GM19240 (cell line): ENCODE measurements at regions not wholly inside any gene's neighbourhood (a gene's known extent, or its start where the extent isn't known, plus 50 kb on each side); places are given as distances from the start of the nearest gene placed in this dataset.

Experiments
- DNase-seq: peaks from one replicate; pipeline ENCODE4 v3.0.0; 2011; ENCODE audit warnings: low spot score; ENCODE audit not compliant: insufficient read length

DNA sequence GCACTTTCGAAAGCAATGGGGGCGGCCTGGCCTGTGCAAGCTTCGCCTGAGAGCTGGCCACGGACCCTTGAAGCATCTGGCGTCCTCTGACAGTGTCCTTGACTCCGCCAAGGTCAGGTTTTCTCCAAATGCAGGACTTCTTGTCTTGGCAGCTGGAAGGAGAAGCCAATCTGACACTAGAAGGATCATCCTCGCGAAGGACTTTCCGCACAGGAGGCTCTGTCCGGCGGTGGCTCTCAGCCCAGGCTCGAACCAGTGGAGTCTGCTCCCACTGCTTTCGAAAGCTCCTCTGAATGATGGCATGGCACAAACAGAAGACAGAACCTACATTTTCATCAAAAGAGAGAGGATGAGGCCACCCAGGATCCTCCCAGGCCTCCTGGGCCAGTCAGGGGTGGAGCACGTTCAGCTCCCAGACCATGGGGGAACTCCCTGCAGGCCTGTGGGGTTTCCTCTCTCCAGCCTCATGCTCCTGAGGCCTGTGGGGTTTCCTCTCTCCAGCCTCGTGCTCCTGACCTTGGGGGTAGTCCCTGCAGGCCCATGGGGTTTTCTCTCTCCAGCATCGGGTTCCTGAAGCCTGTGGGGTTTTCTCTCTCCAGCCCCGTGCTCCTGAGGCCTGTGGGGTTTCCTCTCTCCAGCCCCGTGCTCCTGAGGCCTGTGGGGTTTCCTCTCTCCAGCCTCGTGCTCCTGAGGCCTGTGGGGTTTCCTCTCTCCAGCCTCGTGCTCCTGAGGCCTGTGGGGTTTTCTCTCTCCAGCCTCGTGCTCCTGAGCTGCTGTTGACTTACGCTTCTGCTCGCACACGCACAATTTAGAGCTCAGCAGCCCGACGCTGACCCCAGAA, 396.5 kb upstream of the SALL3 start:
- no peak for DNase-seq

DNA sequence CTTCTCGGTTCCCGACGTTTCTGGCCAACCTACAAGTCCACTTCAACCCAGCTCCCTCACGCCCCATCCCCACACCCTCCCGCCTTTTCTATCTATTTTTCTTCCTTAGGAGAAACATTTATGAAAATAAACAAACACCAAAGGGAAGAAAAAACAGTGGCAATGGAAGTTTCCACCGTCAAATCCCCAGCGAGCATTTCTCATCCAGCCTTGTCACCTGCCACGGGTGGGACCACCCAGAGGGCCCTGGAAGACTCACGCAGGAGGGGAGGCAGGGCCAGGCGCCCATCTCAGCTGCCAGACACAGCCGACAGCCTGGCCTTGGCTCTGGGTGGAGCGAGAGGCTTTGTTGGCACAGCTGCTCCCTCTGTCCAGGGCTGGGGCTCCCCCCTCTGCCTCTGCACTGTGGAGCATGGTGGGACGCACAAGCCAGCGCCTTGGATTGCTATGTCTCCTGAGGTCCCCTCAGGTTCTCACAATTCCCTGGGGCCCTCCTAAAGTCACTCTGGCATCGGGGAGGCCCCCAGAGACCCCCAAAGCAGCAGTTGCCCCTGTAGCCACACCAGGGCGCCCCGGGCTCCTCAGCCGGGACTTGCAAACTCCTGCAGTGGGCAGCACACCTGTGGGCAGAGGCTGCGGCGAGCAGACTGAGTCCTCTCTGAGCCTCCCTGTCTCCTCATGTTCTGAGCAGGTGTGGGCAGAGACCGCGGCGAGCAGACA, 395.7 kb upstream of the SALL3 start:
- DNase-seq, result no peak

DNA sequence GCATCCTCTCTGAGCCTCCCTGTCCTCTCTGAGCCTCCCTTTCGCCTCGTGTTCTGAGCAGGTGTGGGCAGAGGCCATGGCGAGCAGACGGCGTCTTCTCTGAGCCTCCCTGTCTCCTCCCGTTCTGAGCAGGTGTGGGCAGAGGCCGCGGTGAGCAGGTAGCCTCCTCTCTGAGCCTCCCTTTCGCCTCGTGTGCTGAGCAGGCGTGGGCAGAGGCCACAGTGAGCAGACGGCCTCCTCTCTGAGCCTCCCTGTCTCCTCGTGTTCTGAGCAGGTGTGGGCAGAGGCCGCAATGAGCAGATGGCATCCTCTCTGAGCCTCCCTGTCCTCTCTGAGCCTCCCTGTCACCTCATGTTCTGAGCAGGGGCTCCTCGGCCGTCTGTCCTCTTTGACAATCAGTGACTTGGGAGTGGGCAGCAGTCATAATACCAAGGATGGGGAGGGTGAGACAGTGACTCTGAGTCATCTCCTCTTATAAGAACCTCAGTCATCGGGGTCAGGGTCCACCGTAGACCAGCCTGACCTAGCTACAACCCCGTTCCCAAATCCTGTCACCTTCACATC, 395.1 kb upstream of the SALL3 start:
- no peak for DNase-seq

DNA sequence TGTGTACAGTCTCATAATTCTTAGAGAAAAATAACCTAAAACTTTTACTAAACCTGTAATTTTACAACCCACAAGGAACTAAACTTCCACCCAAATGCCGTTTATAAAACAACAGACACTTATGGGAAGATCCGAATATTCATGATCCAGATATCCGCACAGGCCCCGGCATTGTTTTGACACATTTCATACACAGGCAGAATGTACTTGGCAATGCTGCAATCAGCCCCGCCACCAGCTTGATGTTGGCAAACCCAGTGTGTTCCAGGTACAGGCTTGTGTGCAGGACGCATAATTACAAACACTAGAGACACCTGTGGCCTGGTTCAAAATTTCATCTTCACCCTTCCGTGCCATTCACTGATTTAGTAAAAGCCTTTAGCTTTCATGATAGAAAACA, 393.0 kb upstream of the SALL3 start:
- no peak for DNase-seq

DNA sequence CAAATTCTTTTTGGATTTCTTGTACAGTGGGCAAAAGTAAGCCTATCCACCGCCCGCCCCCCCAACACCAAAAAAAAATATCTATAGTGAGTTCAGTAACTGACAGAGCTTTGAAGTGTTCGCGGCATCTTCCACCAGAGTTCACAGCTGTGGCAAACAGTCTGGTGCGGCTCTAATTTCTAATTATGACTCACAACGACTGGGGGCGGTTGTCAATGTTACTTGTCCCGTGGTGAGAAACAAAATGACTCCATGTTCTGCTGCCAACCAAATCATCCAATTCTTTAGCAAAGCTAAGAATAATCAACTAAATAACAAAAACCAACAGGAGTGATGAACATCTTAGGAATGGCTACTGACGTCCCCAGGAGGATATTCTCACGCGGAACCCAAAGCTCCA, 392.5 kb upstream of the SALL3 start:
- DNase-seq, result no peak

DNA sequence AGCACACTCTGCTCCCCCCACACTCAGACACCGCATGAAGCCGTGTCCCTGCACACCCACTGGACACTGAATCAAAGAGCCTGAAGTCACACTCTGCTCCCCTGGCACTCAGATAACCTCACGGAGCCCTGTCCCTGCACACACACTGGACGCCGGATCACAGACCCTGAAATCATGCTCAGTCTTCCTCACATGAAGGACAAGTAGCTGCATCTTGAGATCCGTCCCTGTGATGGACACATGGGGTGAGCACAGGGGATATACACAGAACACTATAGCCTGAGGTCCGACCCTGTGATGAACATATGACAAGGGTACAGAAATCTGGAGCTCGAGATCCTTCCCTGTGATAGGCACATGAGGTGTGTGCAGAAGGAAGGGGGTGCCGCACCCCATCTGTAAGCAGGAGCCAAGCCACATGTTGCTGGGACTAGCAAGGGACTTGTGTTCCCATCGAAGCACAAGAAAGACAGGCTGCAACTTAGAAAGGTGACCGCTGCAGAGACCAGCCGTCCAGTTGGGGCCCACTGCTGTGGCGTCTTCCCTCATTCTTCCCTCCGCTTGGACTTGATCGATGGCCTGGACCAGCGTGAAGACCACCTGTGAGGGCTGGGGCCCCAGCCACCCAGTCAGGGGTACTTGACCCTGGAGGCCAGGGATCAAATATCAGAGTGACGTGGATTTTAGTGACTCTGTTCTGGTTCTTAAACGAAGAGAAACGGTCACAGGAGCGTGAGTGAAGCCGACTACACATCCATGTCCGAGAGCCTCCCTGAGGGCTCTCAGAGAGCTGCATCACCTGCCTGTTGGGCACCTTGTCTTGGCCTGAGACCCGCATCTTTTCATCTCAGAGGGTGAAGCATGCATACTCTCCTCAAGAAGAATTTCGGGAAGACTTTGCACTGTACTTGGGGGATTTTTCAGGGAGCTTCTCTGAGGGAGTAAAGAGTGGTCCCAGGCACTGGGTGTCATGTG, 391.7 kb upstream of the SALL3 start:
- no peak for DNase-seq

DNA sequence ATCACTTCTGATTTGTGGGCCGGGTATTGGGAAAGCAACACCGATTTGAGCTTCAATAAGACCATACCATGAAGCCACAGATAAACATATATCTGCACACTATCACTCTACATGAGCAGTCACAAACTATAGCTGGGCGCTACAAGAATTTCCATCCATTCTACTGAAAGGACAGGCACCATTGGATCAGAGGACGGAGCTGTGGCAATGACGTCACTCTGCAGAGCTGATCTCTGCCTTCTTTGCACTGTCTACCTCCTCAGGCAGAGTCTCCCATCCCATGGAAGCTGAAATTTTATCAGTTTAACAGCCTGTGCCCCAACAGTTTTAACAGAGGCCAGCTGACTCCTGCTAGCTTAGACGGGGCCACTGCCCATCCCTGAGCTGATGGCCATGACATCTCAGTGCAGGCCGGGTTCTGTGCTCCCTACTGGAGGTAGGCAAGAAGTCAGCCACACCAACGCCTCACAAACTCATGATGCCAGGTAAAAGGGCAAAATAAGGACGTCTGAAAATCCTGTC, 389.6 kb upstream of the SALL3 start:
- no peak for DNase-seq

DNA sequence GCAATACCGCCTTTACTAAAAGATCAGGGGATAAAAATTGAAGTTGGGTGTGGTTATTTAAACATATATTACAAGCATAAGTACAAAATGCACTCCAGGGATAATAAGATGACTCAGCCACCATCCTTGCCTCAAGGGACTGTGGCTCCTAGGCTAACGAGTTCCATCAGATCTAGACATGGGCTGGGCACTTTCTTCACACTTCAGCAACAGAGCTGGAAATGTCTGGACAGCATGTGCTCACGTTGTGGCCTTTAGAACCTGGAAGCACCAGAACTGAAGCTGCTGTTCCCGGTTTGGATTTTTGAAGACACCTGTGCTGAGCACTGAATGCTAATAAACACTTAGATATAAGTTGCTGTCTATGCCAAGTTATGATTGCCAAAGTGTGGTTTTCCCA, 384.2 kb upstream of the SALL3 start:
- DNase-seq, result no peak

DNA sequence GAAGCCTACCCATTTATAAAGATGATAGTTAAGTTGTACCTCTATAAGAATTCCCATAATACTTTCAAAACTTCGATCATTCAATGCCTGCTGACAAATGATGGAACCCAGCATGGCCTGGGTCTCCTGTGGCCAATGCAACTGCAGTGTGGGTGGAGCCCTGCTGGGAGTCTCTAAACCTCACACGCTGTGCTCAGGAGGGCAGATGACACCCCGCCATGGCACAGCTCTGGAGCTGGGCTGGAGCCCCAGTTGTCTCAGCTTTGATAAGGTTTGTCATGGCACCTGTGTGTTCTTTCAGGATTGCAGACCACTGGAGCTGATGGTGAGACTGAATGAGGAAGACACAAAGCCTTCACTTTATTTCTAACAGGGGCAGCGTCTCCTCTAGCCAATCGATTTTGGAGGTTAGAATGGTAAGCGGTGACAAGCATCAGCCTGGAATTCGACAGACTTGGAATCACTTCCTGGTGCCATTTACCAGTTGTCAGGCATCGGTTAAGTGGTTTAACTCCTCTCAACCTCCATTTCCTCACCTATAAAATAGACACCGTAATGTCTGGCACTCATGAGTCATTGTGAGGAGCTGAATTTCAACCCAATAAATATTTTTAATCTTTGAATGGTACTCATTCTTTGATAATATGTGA, 383.6 kb upstream of the SALL3 start:
- DNase-seq, result no peak

DNA sequence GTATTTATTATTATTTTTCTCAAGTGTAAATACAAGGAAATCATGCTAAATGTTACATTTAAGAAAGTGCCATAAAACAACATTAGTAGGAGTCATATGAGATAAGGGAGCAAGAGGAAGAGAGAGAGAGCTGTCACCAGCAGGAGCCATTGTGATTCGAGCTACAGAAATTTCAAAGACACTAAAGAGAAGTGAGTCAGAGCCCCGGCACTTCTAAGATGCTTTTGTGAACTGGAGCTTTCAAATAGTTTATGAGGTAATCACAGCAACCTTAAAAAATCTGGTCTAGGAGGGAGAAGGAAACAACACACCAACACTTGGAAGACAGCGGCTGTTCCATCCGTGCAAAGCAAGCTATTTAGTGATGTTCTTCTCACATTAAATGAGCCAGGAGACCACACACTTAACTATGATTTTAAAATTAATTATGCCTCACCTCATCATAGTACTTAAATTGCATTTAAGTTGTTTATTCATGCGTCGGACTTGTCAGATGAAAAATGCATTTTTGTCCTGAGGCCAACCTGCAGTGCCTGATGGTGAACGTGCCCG, 382.7 kb upstream of the SALL3 start:
- DNase-seq, result no peak

DNA sequence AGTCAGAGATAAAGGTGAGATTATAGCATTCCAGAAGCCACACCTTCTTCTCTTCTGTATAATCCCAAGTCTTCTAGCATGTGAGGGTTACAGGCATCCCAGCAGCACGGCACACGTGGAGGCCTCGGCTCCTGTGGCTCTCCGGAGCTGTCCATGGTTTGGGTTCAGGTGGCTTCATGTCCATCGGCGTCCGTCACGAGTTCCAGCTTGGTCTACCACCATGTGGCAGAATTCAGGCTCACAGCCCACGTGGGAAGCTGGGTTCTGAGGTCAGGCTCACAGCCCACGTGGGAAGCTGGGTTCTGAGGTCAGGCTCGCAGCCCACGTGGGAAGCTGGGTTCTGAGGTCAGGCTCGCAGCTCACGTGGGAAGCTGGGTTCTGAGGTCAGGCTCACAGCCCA, 378.3 kb upstream of the SALL3 start:
- DNase-seq, result no peak

DNA sequence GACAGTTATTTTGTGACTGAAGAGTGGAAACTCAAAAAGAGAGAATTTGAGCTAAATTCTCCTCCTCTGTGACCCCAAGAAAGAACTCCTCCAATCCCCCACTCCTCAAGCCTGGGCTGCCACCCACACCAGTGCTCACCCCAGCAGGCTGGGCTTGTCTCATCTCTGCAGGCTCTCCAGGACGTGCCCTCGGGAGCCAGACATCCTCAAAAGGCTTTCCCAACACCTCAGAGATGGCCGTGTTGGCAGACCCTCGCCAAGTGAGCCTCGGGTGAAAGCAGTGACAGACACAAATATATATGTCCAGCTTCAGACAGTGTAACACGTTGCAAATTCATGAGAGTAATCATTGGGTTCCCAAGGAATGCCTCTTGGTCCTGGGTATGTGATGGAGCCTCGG, 377.7 kb upstream of the SALL3 start:
- DNase-seq, result no peak

DNA sequence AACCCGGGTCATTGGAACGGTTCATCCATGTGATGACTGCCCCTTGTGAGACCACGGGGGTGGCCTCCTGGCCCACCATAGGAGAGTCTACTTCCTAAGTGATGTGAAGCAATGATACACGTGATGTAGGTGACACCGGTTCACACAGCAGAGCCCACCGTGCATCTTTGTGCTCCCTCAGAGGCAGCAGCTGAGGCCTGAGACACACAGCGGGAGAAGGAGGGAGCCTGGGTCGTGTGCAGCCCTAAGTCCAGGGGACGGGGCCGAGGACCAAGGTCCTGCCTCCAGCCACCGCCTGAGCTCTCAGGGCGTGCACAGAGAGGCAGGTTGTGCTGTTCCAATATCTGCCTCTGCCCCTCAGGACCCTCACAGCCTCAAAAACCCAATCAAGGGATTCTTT, 377.2 kb upstream of the SALL3 start:
- no peak for DNase-seq

DNA sequence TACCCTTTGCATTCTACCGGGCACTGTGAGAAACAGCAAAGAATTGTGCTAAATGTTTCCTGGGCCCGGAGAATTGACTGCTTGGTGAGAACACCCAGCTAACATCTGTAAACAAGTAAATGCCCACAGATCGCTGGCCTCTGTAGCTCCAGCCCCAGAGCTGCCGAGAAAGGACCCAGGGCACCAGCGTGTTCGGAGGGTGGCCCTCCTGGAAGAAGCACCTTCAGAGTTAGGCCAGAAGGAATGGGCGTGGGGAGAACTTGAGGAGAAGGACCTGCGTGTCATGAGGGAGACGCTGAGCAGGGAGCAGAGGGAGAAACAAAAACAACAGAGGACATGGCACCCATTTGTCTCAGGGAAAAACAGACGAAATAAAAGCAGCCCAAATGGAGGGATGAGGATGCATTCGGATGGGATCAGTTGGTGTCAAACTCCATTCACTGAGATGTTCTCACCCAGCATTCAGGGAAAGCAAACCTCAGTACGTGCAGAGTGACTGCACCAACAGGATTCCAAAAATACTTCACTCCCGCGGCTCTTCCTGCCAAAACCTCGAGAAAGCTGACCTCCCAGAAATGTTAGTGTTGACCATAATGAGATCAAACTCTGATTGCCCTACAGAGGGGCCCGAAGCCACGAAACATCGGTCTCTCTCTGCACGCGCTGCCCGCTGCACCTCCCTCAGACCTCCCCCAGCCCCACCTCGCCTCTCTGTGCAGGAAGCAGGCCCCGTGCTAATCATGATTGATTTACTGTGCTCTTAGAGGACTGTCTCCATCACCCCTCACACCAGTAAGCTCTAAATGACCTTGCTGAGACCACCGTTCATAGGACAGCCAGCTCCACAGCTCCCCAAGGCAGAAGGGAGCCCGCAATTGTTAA, 376.3 kb upstream of the SALL3 start:
- DNase-seq, result no peak

DNA sequence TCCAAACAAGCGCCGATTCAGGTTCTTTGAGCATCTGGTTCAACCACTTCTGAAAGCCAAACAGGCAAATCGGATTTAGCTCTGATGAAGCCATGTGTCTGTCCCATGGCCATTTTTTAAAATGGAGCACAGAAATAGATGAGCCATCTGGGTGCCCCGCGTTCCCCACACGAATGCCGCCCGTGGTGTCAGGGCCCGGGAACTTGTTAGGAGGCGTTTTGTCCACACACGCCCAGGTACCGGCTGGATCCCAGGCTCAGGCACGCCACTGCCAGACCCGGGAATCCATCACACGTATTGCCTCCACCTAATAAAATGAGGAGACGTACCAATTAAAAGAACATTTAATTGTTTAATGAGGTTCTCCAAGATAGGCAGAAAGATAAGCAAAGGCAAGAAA, 374.4 kb upstream of the SALL3 start:
- DNase-seq, result no peak

DNA sequence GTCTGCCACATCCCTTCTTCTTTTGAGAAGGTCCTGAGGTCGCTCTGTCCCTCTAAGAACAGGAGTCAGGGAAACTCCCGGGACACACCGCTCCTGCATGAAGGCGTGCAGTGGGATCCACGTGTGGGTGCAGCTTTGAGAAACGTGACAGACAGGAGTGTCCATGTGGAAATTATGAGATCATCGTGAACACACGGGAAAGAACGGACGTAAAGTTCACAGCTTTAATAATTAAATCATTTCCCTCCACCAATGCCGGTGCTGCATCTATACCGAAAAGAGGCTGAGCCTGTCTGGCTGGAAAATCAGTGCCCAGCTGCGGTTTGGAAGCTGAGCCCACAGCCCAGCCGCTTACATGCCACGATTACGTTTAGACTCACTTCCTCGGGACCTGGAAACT, 372.4 kb upstream of the SALL3 start:
- no peak for DNase-seq

DNA sequence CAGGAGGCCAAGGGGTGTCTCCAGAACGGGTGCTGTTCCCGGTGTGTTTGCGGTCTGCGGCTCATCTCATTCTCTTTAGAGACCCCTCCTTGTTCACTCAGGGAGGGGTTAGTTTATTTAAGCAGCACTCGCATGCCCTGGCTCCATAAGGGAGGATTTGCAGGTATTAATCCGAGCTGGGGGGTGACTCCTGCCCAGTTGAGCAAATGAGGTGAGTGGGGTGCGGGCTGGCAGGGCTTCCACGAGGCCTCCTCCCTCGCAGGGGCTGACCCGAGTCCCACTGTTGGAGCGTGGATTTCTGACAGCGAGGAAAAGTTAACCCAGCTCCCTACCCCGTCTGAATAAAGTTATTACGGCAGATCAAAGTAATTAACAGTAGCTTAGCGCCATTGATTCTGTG, 371.8 kb upstream of the SALL3 start:
- DNase-seq, result no peak

DNA sequence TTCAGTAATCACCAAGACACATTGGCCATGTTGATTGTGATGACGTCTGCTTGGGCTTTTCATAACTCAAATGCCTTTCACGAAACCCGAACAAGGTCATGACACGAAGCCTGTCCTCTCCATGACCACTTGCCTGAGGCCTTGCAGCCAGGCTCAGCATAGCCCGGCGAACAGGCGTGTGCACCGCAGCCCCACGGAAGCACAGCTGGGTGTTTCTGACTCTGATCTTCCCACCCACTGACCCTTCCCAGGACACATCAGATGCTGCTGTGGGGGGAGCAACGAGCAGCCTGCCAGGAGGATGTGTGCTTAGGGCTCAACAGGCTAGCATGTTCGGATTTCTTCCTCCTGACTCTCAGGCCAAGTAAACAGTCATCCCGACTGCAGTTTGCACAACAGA, 369.4 kb upstream of the SALL3 start:
- DNase-seq, result no peak

DNA sequence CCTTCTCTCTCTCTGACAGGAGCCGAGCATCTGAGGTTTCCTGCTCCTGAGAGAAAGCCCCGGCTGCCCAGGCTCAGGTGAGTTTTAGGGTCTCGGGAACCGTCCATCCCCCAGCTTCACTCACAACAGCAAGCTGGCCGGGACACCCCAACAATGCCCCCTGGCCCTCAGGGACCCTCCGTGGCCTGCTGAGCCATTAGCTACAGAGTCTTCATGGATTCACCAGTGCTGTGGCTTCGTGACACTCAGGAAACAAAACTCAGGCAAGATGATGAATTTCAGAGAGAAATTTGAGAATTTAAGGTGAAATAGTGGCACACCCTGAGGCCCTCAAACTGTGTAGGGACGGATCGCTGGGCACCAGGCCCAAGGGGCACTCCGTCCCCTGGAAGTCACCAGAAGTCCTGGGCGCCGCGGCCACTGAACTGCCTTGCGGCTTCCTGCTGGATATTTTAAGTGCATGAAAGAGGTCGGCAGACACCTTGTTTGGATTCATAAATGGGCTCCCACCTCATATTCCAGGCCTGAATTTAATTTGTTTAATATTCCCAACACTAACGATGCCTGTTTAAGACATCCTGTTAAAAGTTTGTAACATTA, 368.3 kb upstream of the SALL3 start:
- no peak for DNase-seq
